PC-3 (cell line): ENCODE measurements at regions not wholly inside any gene's neighbourhood (a gene's known extent, or its start where the extent isn't known, plus 50 kb on each side); places are given as distances from the start of the nearest gene placed in this dataset.

ENCODE experiments used
- ATAC-seq: fragments of 200-7000 bp; cut with Tn5 transposase; 2 replicates; pipeline ENCODE4 v1.9.1; 2020; ENCODE audit warnings: mild to moderate bottlenecking, moderate library complexity
- BruUV-seq: library from RNA; stranded (reverse); fragments of 400-500 nt; replicated peaks from 2 replicates; lab custom pipeline; 2021; lab: Mats Ljungman, UMichigan
- CTCF ChIA-PET: fragments of 300-600 bp; sonication (Branson Sonifier 250); formaldehyde crosslinking; loops from one replicate; lab custom pipeline; 2022; ENCODE audit warnings: antibody characterized with exemption; lab: Charles Lee
- POLR2A ChIA-PET: fragments of 300-600 bp; sonication (Branson Sonifier 250); formaldehyde crosslinking; loops from one replicate; lab custom pipeline; 2022; ENCODE audit warnings: antibody characterized with exemption; ENCODE audit not compliant: unreplicated experiment; lab: Charles Lee
- DNase-seq: peaks from one replicate; pipeline ENCODE4 v3.0.0-alpha.2; 2015
- H2AFZ ChIP-seq: fragments of 300-600 bp; sonication (generic); 2 replicates; pipeline ENCODE4 v1.6.0; 2016; ENCODE audit warnings: antibody characterized with exemption, low read length
- H3F3A ChIP-seq: fragments of 300-600 bp; sonication (generic); one replicate; pipeline ENCODE4 v1.6.0; 2017; ENCODE audit warnings: antibody characterized with exemption, low read length, control low read depth, mild to moderate bottlenecking; ENCODE audit not compliant: unreplicated experiment
- H3K27ac ChIP-seq: fragments of 300-600 bp; sonication (generic); 2 replicates; pipeline ENCODE4 v1.5.1; 2016; ENCODE audit warnings: mild to moderate bottlenecking, low read length
- H3K27me3 ChIP-seq: fragments of 300-600 bp; sonication (generic); 2 replicates; pipeline ENCODE4 v1.6.1; 2016; ENCODE audit warnings: low read length, mixed read lengths
- H3K36me3 ChIP-seq: fragments of 300-600 bp; sonication (generic); 2 replicates; pipeline ENCODE4 v1.6.1; 2016; ENCODE audit warnings: low read depth, mixed run types, low read length, mixed read lengths
- H3K4me1 ChIP-seq: fragments of 300-600 bp; sonication (generic); 2 replicates; pipeline ENCODE4 v1.5.1; 2016; ENCODE audit warnings: low read length; ENCODE audit not compliant: insufficient read depth
- H3K4me2 ChIP-seq: fragments of 300-600 bp; sonication (generic); 2 replicates; pipeline ENCODE4 v1.6.0; 2016; ENCODE audit warnings: low read length
- H3K4me3 ChIP-seq: fragments of 300-600 bp; sonication (generic); 2 replicates; pipeline ENCODE4 v1.5.1; 2016; ENCODE audit warnings: mild to moderate bottlenecking, low read length, mixed read lengths
- H3K79me2 ChIP-seq: fragments of 300-600 bp; sonication (generic); 2 replicates; pipeline ENCODE4 v1.6.1; 2017; ENCODE audit warnings: low read length, mixed read lengths
- H3K9ac ChIP-seq: fragments of 300-600 bp; sonication (generic); 2 replicates; pipeline ENCODE4 v1.6.0; 2016; ENCODE audit warnings: mild to moderate bottlenecking, low read length
- H3K9me2 ChIP-seq: fragments of 300-600 bp; sonication (generic); replicated peaks from 2 replicates; pipeline ENCODE4 v1.6.1; 2016; ENCODE audit warnings: mixed run types, low read length, mixed read lengths
- H3K9me3 ChIP-seq: fragments of 300-600 bp; sonication (generic); 2 replicates; pipeline ENCODE4 v1.6.1; 2016; ENCODE audit warnings: low read length, mixed read lengths
- H4K20me1 ChIP-seq: fragments of 300-600 bp; sonication (generic); 2 replicates; pipeline ENCODE4 v1.6.1; 2016; ENCODE audit warnings: low read length, mixed read lengths
- EZH2 ChIP-seq: fragments of 300-600 bp; sonication (generic); IDR thresholded peaks from one replicate; pipeline ENCODE4 v1.6.1; 2017; ENCODE audit warnings: antibody characterized with exemption, mild to moderate bottlenecking, low read length; ENCODE audit not compliant: unreplicated experiment
- EZH2phosphoT487 ChIP-seq: fragments of 300-600 bp; sonication (generic); IDR thresholded peaks from 2 replicates; pipeline ENCODE4 v1.6.1; 2018; ENCODE audit warnings: mild to moderate bottlenecking, antibody characterized with exemption, low read length, borderline replicate concordance
- intact Hi-C: fragments of 100-400 bp; cut with micrococcal nuclease; formaldehyde crosslinking; loops from 2 replicates; pipeline ENCODE4 v1.9.0; 2023
- TF ChIP-seq, protein P1 (sequence below): fragments of 300-600 bp; sonication (generic); conservative IDR thresholded peaks from 2 replicates; pipeline ENCODE4 v1.5.1; 2017; ENCODE audit warnings: antibody characterized with exemption, low read depth, mild to moderate bottlenecking, low read length

DNA sequence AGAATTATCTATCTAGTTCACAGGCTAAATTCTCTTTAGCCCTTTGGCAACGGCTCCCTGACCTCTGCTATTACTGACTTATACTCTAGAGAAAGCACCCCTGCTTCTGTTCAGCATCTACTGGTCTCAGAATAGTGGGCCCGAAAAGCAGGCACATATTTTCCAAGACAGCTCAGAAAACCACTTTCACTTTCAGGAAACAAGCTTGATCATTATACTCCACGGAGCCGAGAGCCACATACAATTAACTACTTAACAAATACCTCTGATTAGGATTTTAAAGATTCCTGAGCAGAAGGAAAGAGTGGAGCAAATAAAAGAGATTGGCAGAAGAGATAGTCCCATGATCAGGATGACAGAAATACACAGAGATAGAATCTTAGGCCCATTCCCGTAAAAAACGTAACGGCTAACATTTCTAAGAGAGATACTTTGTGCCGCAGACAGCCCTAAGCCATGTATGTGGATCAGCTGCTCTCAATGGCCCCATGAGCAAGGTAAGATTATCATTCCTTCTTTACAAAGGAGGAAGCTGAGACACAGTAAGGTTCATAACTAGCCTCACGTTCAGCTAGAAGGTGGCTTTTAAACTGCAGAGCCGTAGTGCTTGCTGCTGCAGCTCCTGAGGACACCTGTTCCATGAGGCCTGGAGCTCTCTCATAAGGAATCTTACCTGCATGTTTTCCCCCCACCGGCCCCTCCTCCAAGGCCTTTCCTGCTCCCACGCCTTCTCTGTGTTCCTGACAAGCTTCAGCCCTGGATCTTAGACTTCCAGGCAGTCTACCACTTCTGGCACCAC, 227.2 kb downstream of the FOXO1 start:
- Histone ChIP-seq H3K79me2 (no peaks in the 10 kb centered on the region), H3K9me3 (no peaks in the 10 kb centered on the region), H3K27me3 (no peaks in the 10 kb centered on the region), H2AFZ (no peak overlapping the region), H3K36me3 (no peaks in the 10 kb centered on the region), H3K4me2 (no peak overlapping the region), H3K4me1 (no peaks in the 10 kb centered on the region), H3K27ac (no peak overlapping the region), H3F3A (no peaks in the 10 kb centered on the region), H3K4me3 (no peak overlapping the region), H4K20me1 (no peaks in the 10 kb centered on the region), H3K9ac (no peak overlapping the region), H3K9me2 (no peaks in the 10 kb centered on the region)
- TF ChIP-seq EZH2 (no peak), EZH2phosphoT487 (no peak)
- TF ChIP-seq, protein P1, sequence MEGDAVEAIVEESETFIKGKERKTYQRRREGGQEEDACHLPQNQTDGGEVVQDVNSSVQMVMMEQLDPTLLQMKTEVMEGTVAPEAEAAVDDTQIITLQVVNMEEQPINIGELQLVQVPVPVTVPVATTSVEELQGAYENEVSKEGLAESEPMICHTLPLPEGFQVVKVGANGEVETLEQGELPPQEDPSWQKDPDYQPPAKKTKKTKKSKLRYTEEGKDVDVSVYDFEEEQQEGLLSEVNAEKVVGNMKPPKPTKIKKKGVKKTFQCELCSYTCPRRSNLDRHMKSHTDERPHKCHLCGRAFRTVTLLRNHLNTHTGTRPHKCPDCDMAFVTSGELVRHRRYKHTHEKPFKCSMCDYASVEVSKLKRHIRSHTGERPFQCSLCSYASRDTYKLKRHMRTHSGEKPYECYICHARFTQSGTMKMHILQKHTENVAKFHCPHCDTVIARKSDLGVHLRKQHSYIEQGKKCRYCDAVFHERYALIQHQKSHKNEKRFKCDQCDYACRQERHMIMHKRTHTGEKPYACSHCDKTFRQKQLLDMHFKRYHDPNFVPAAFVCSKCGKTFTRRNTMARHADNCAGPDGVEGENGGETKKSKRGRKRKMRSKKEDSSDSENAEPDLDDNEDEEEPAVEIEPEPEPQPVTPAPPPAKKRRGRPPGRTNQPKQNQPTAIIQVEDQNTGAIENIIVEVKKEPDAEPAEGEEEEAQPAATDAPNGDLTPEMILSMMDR, result no peak
- ChIA-PET POLR2A (no interaction called here), CTCF (no interaction called here)
- DNase-seq (no peak), ATAC-seq (no peak)
- BruUV-seq, result no TSS peak
- intact Hi-C loops, result no loop called here

DNA sequence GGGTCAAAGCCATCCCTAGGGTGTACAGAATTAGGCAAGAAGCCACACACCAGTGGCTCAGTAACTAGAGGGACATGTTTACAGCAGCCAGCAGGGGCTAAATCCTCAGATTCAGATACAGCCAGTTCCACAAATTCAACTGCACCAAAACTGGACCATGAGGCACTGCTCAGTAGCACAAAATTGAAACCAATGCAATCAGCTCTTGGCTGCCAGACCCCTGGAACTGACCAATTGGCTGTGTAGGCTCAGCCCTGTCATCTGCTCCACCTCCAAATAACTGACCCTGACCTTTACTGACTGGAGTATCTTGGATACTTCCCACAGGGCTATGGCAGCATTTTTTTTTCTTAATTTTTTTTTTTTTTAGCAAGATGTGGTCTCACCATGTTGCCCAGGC, 226.5 kb downstream of the FOXO1 start:
- no peaks in the 10 kb centered on the region for H3K9me3 ChIP-seq
- H3K4me3 ChIP-seq, result no peak overlapping the region
- ATAC-seq (no peak), DNase-seq (no peak)
- no peaks in the 10 kb centered on the region for H3K9me2 ChIP-seq
- H3K79me2 ChIP-seq, result no peaks in the 10 kb centered on the region
- H3K4me1 ChIP-seq, result no peaks in the 10 kb centered on the region
- intact Hi-C loops, result no loop called here
- POLR2A ChIA-PET, result no interaction called here
- BruUV-seq, result no TSS peak
- TF ChIP-seq EZH2phosphoT487 (no peak), EZH2 (no peak)
- TF ChIP-seq, protein P1, result no peak
- CTCF ChIA-PET, result no interaction called here
- no peak overlapping the region for H3K27ac ChIP-seq
- no peaks in the 10 kb centered on the region for H3K36me3 ChIP-seq
- H3K4me2 ChIP-seq, result no peak overlapping the region
- no peak overlapping the region for H3K9ac ChIP-seq
- H4K20me1 ChIP-seq, result no peaks in the 10 kb centered on the region
- no peaks in the 10 kb centered on the region for H3K27me3 ChIP-seq
- no peak overlapping the region for H2AFZ ChIP-seq
- no peaks in the 10 kb centered on the region for H3F3A ChIP-seq
